A673 (cell line): ENCODE measurements at regions not wholly inside any gene's neighbourhood (a gene's known extent, or its start where the extent isn't known, plus 50 kb on each side); places are given as distances from the start of the nearest gene placed in this dataset.

Experiments
- BruUV-seq: library from RNA; stranded (reverse); fragments of 400-500 nt; replicated peaks from 2 replicates; lab custom pipeline; 2021; lab: Mats Ljungman, UMichigan
- CTCF ChIA-PET: fragments of 300-600 bp; sonication (Branson Sonifier 250); formaldehyde crosslinking; loops from one replicate; lab custom pipeline; 2022; ENCODE audit warnings: antibody characterized with exemption; lab: Charles Lee
- POLR2A ChIA-PET: fragments of 300-600 bp; sonication (Branson Sonifier 250); formaldehyde crosslinking; loops from one replicate; lab custom pipeline; 2022; ENCODE audit warnings: antibody characterized with exemption; ENCODE audit not compliant: low non-redundant PET; lab: Charles Lee
- DNase-seq: peaks from one replicate; pipeline ENCODE4 v3.0.0-alpha.2; 2015; ENCODE audit warnings: low spot score
- H3K27ac ChIP-seq: fragments of 200-600 bp; sonication (generic); 2 replicates; pipeline ENCODE4 v1.5.1; 2016; ENCODE audit warnings: mixed run types, low read depth, mild to moderate bottlenecking, mixed read lengths, antibody characterized with exemption, low read length; ENCODE audit not compliant: poor library complexity, severe bottlenecking
- H3K27me3 ChIP-seq: fragments of 200-600 bp; sonication (generic); replicated peaks from 2 replicates; pipeline ENCODE4 v1.6.1; 2017; ENCODE audit warnings: mixed run types, low read depth, mild to moderate bottlenecking, mixed read lengths, antibody characterized with exemption, low read length; ENCODE audit not compliant: insufficient read depth, poor library complexity
- H3K36me3 ChIP-seq: fragments of 200-600 bp; sonication (generic); 2 replicates; pipeline ENCODE4 v1.6.1; 2016; ENCODE audit warnings: mixed run types, mild to moderate bottlenecking, mixed read lengths, antibody characterized with exemption, low read length; ENCODE audit not compliant: insufficient read depth, poor library complexity, severe bottlenecking
- H3K4me1 ChIP-seq: fragments of 200-600 bp; sonication (generic); 2 replicates; pipeline ENCODE4 v1.6.1; 2017; ENCODE audit warnings: mixed run types, mild to moderate bottlenecking, mixed read lengths, antibody characterized with exemption, low read length; ENCODE audit not compliant: insufficient read depth, poor library complexity, severe bottlenecking
- H3K4me3 ChIP-seq: fragments of 200-600 bp; sonication (generic); 2 replicates; pipeline ENCODE4 v1.5.1; 2016; ENCODE audit warnings: low read depth, mixed run types, mild to moderate bottlenecking, mixed read lengths, low read length; ENCODE audit not compliant: poor library complexity, severe bottlenecking
- H3K9me3 ChIP-seq: fragments of 200-600 bp; sonication (generic); 2 replicates; pipeline ENCODE4 v1.6.1; 2016; ENCODE audit warnings: mixed run types, low read depth, mild to moderate bottlenecking, mixed read lengths, antibody characterized with exemption, low read length; ENCODE audit not compliant: poor library complexity, severe bottlenecking
- CTCF ChIP-seq: fragments of 300-800, 200-600 bp; sonication (generic); conservative IDR thresholded peaks from 2 replicates; pipeline ENCODE4 v1.5.1; 2017; ENCODE audit warnings: low read depth, mild to moderate bottlenecking, antibody characterized with exemption, low read length, moderate library complexity, mixed read lengths
- EZH2 ChIP-seq: fragments of 200-600 bp; sonication (generic); IDR thresholded peaks from 2 replicates; pipeline ENCODE4 v1.6.1; 2017; ENCODE audit warnings: borderline replicate concordance, low read depth, mild to moderate bottlenecking, mixed read lengths, antibody characterized with exemption, low read length; ENCODE audit not compliant: poor library complexity, severe bottlenecking
- intact Hi-C: fragments of 100-400 bp; cut with micrococcal nuclease; formaldehyde crosslinking; loops from one replicate; pipeline ENCODE4 v1.10.0; 2022; ENCODE audit not compliant: unreplicated experiment

DNA sequence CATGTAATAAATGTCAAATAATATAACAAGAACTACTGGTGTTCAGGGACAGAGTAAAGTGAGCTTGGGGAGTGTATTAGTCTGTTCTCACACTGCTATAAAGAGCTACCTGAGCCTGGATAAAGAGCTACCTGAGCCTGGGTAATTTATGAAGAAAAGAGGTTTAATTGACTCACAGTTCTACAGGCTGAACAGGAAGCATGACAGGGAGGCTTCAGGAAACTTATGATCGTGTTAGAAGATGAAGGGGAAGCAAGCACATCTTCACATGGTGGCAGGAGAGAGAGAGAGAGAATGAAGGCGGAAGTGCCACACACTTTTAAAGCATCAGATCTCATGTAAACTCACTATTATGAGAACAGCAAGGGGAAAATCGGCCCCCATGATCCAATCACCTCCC, 205.9 kb downstream of the CTH start:
- Histone ChIP-seq H3K9me3 (no peaks in the 10 kb centered on the region), H3K27ac (no peak overlapping the region), H3K4me1 (no peaks in the 10 kb centered on the region), H3K36me3 (no peaks in the 10 kb centered on the region), H3K4me3 (no peak overlapping the region), H3K27me3 (no peaks in the 10 kb centered on the region)
- no TSS peak for BruUV-seq
- POLR2A ChIA-PET, result no interaction called here
- no peak for TF ChIP-seq EZH2
- no peak for TF ChIP-seq CTCF
- intact Hi-C loops, result no loop called here
- DNase-seq, result no peak
- CTCF ChIA-PET, result no interaction called here

DNA sequence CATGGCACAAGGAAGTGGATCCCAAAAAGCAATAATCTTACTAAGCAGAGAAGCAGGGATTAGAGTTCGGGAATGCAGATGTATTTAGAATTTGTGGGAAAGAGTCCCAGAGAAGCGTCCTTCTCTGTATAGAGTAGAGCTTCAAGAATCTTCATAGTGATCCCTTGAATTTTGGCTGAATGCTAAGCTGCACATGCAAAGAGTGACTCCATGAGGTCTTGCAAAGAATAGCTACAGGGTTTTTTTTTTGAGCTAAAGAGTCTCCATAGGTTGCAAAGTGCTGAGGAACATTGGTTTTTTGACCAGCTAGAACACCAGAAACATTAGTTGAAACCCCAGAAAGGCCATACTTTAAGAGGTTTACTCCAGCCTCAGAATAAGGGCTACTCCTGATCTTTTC, 206.7 kb downstream of the CTH start:
- ChIA-PET POLR2A (no interaction called here), CTCF (no interaction called here)
- H3K4me3 ChIP-seq, result no peak overlapping the region
- H3K27ac ChIP-seq, result no peak overlapping the region
- DNase-seq, result no peak
- no peaks in the 10 kb centered on the region for H3K36me3 ChIP-seq
- TF ChIP-seq CTCF (0 out of 2 replicates have a peak, but pooled peaks have one; percentile 14), EZH2 (no peak)
- H3K4me1 ChIP-seq, result no peaks in the 10 kb centered on the region
- H3K27me3 ChIP-seq, result no peaks in the 10 kb centered on the region
- BruUV-seq, result no TSS peak
- H3K9me3 ChIP-seq, result no peaks in the 10 kb centered on the region
- intact Hi-C loops, result no loop called here

- no peak overlapping the region for H3K4me3 ChIP-seq
- H3K27me3 ChIP-seq, result no peaks in the 10 kb centered on the region
- H3K9me3 ChIP-seq, result no peaks in the 10 kb centered on the region
- no peaks in the 10 kb centered on the region for H3K4me1 ChIP-seq
- H3K27ac ChIP-seq, result no peak overlapping the region
- intact Hi-C loops, result no loop called here
- BruUV-seq, result no TSS peak
- TF ChIP-seq CTCF (no peak), EZH2 (no peak)
- DNase-seq, result no peak
- ChIA-PET POLR2A (no interaction called here), CTCF (no interaction called here)
- no peaks in the 10 kb centered on the region for H3K36me3 ChIP-seq
Observed at GRCh38 chr1:70627910-70628309, 216.8 kb downstream of the CTH start.
